H9 (cell line): ENCODE measurements at regions not wholly inside any gene's neighbourhood (a gene's known extent, or its start where the extent isn't known, plus 50 kb on each side); places are given as distances from the start of the nearest gene placed in this dataset.

ENCODE experiments used
- DNase-seq: peaks from one replicate; pipeline ENCODE4 v3.0.0-alpha.2; 2017
- H2AFZ ChIP-seq: one replicate; pipeline ENCODE4 v1.6.1; 2013; ENCODE audit warnings: mild to moderate bottlenecking, low read length, control low read depth, moderate library complexity
- H2AK5ac ChIP-seq: 2 replicates; pipeline ENCODE4 v1.6.1; 2013; ENCODE audit warnings: low read length, control low read depth, mixed read lengths; ENCODE audit not compliant: insufficient read length
- H2BK120ac ChIP-seq: one replicate; pipeline ENCODE4 v1.6.1; 2013; ENCODE audit warnings: low read depth, mild to moderate bottlenecking, low read length, control low read depth, inconsistent platforms; ENCODE audit not compliant: poor library complexity, severe bottlenecking
- H2BK12ac ChIP-seq: 2 replicates; pipeline ENCODE4 v1.6.1; 2013; ENCODE audit warnings: low read length, control low read depth, mixed read lengths, low read depth; ENCODE audit not compliant: insufficient read length
- H2BK15ac ChIP-seq: 2 replicates; pipeline ENCODE4 v1.6.1; 2013; ENCODE audit warnings: low read depth, low read length, control low read depth
- H2BK20ac ChIP-seq: one replicate; pipeline ENCODE4 v1.6.1; 2013; ENCODE audit warnings: low read depth, mild to moderate bottlenecking, low read length, control low read depth, inconsistent platforms; ENCODE audit not compliant: poor library complexity, severe bottlenecking
- H2BK5ac ChIP-seq: 2 replicates; pipeline ENCODE4 v1.6.1; 2013; ENCODE audit warnings: low read length, control low read depth, mixed read lengths; ENCODE audit not compliant: insufficient read length
- H3K14ac ChIP-seq: 2 replicates; pipeline ENCODE4 v1.6.1; 2013; ENCODE audit warnings: low read length, control low read depth; ENCODE audit not compliant: insufficient read depth
- H3K18ac ChIP-seq: 2 replicates; pipeline ENCODE4 v1.6.1; 2013; ENCODE audit warnings: low read depth, mild to moderate bottlenecking, mixed read lengths, low read length, control low read depth; ENCODE audit not compliant: insufficient read length
- H3K23ac ChIP-seq: 2 replicates; pipeline ENCODE4 v1.6.1; 2013; ENCODE audit warnings: low read length, control low read depth, mixed read lengths, low read depth; ENCODE audit not compliant: insufficient read length
- H3K23me2 ChIP-seq: 2 replicates; pipeline ENCODE4 v1.6.1; 2013; ENCODE audit warnings: low read depth, mild to moderate bottlenecking, mixed read lengths, low read length, control low read depth; ENCODE audit not compliant: insufficient read length, poor library complexity, severe bottlenecking
- H3K27ac ChIP-seq: 2 replicates; pipeline ENCODE4 v1.5.1; 2013; ENCODE audit warnings: low read length, control low read depth, mixed read lengths, low read depth; ENCODE audit not compliant: insufficient read length
- H3K27me3 ChIP-seq: 2 replicates; pipeline ENCODE4 v1.6.1; 2013; ENCODE audit warnings: low read length, control low read depth, inconsistent platforms; ENCODE audit not compliant: insufficient read depth
- H3K4ac ChIP-seq: 2 replicates; pipeline ENCODE4 v1.6.1; 2013; ENCODE audit warnings: low read depth, mild to moderate bottlenecking, control low read depth, inconsistent platforms, low read length, moderate library complexity
- H3K4me1 ChIP-seq: 2 replicates; pipeline ENCODE4 v1.6.1; 2013; ENCODE audit warnings: low read length, control low read depth, inconsistent platforms; ENCODE audit not compliant: insufficient read depth
- H3K4me2 ChIP-seq: 2 replicates; pipeline ENCODE4 v1.6.1; 2013; ENCODE audit warnings: low read length, control low read depth, mixed read lengths; ENCODE audit not compliant: insufficient read length, insufficient read depth
- H3K56ac ChIP-seq: 2 replicates; pipeline ENCODE4 v1.6.1; 2013; ENCODE audit warnings: low read depth, mild to moderate bottlenecking, mixed read lengths, low read length, control low read depth; ENCODE audit not compliant: insufficient read length
- H3K79me1 ChIP-seq: 2 replicates; pipeline ENCODE4 v1.6.1; 2013; ENCODE audit warnings: low read depth, mild to moderate bottlenecking, moderate library complexity, low read length, control low read depth, inconsistent platforms; ENCODE audit not compliant: insufficient read depth, poor library complexity, severe bottlenecking
- H3K79me2 ChIP-seq: 2 replicates; pipeline ENCODE4 v1.6.1; 2013; ENCODE audit warnings: low read length, control low read depth, inconsistent platforms; ENCODE audit not compliant: insufficient read depth
- H3K9ac ChIP-seq: 2 replicates; pipeline ENCODE4 v1.6.1; 2013; ENCODE audit warnings: low read length, control low read depth, mixed read lengths; ENCODE audit not compliant: insufficient read length; ENCODE audit errors: extremely low read depth
- H3K9me3 ChIP-seq: one replicate; pipeline ENCODE4 v1.6.1; 2013; ENCODE audit warnings: low read depth, low read length, inconsistent platforms; ENCODE audit not compliant: control insufficient read depth
- H3T11ph ChIP-seq: one replicate; pipeline ENCODE4 v1.6.1; 2013; ENCODE audit warnings: mild to moderate bottlenecking, low read length, control low read depth, inconsistent platforms
- H4K20me1 ChIP-seq: one replicate; pipeline ENCODE4 v1.6.1; 2013; ENCODE audit not compliant: control insufficient read depth, insufficient read length, insufficient read depth
- H4K5ac ChIP-seq: 2 replicates; pipeline ENCODE4 v1.6.1; 2013; ENCODE audit warnings: low read depth, mild to moderate bottlenecking, mixed read lengths, low read length, control low read depth; ENCODE audit not compliant: insufficient read length
- H4K8ac ChIP-seq: replicated peaks from 2 replicates; pipeline ENCODE4 v1.6.1; 2013; ENCODE audit warnings: low read length, control low read depth, mixed read lengths, low read depth; ENCODE audit not compliant: insufficient read length
- H4K91ac ChIP-seq: 2 replicates; pipeline ENCODE4 v1.6.1; 2013; ENCODE audit warnings: low read depth, mild to moderate bottlenecking, moderate library complexity, mixed read lengths, low read length, control low read depth; ENCODE audit not compliant: insufficient read length
- H3K27ac Mint-ChIP-seq, 3 experiments: 2 replicates in 2 of 3; 3 replicates in 1 of 3; pipeline ENCODE4 v1.8.0; 2020 to 2021; ENCODE audit warnings: mixed read lengths in 3 of 3, mild to moderate bottlenecking in 1 of 3, moderate library complexity in 1 of 3
- H3K27me3 Mint-ChIP-seq: 2 replicates; pipeline ENCODE4 v1.8.0; 2021; ENCODE audit warnings: low read depth, mild to moderate bottlenecking, moderate library complexity, mixed read lengths
- H3K36me3 Mint-ChIP-seq, 3 experiments: 2 replicates in 2 of 3; 3 replicates in 1 of 3; pipeline ENCODE4 v1.8.0; 2020 to 2021; ENCODE audit warnings: low read depth in 3 of 3, mixed read lengths in 3 of 3; ENCODE audit not compliant: insufficient read depth in 1 of 3
- H3K4me1 Mint-ChIP-seq, 2 experiments: 2 replicates each; pipeline ENCODE4 v1.8.0; 2020; ENCODE audit warnings: mixed read lengths in 2 of 2
- H3K4me3 Mint-ChIP-seq, 2 experiments: 2 replicates in 1 of 2; 3 replicates in 1 of 2; pipeline ENCODE4 v1.8.0; 2020 to 2021; ENCODE audit warnings: mild to moderate bottlenecking in 2 of 2, mixed read lengths in 2 of 2, moderate library complexity in 1 of 2
- H3K9me3 Mint-ChIP-seq, 2 experiments: 2 replicates in 1 of 2; 3 replicates in 1 of 2; pipeline ENCODE4 v1.8.0; 2020; ENCODE audit warnings: mild to moderate bottlenecking in 2 of 2, mixed read lengths in 2 of 2, moderate library complexity in 1 of 2
- CTCF ChIP-seq: fragments of 200-600 bp; sonication (generic); conservative IDR thresholded peaks from 3 replicates; pipeline ENCODE4 v1.8.0; 2021; ENCODE audit warnings: antibody characterized with exemption, mild to moderate bottlenecking
- WGBS: extraction: QIAGEN DNeasy Blood & Tissue Kit; methylation state at CpG from one replicate; pipeline ENCODE4 v1.1.7; 2013; ENCODE audit warnings: missing lambda C conversion rate, low lambda C conversion rate, mixed read lengths; ENCODE audit not compliant: insufficient read length; ENCODE audit errors: extremely low coverage; 5-methylcytosine and 5-hydroxymethylcytosine counted together

- DNase-seq = no peak
- Histone ChIP-seq H4K91ac (no peak overlapping the region), H2AFZ (peak overlapping the region; percentile 40), H2BK20ac (no peak overlapping the region), H3K18ac (no peak overlapping the region), H3K23me2 (no peaks in the 10 kb centered on the region), H2BK120ac (no peak overlapping the region), H3K9me3 (no peaks in the 10 kb centered on the region), H4K8ac (no peak overlapping the region), H3K27ac (no peak overlapping the region), H3K79me1 (no peaks in the 10 kb centered on the region), H3K79me2 (no peaks in the 10 kb centered on the region), H3K4ac (no peak overlapping the region), H2BK15ac (no peak overlapping the region), H4K5ac (no peak overlapping the region), H3K56ac (no peak overlapping the region), H3K9ac (no peak overlapping the region), H3K23ac (no peak overlapping the region), H4K20me1 (no peaks in the 10 kb centered on the region), H2BK5ac (no peak overlapping the region), H3K4me1 (no peaks in the 10 kb centered on the region; the same call in 1 of the 2 replicates), H2BK12ac (no peak overlapping the region), H3K4me2 (no peak overlapping the region), H2AK5ac (no peak overlapping the region), H3K27me3 (no peaks in the 10 kb centered on the region), H3K14ac (no peak overlapping the region), H3T11ph (no peak overlapping the region)
- Mint-ChIP-seq H3K4me1 (peaks cover 2 to 5% of the 10 kb centered on the region in 2 experiments; a peak in 3 of 4 replicates), H3K4me3 (no peak overlapping the region), H3K27ac (peak overlapping the region in 2 of 3 experiments; percentile 22 to 53; a peak in 1 of 7 replicates), H3K9me3 (no peaks in the 10 kb centered on the region), H3K27me3 (no peaks in the 10 kb centered on the region), H3K36me3 (no peaks in the 10 kb centered on the region; a peak in 1 of 7 replicates)
- 100% methylated on average over 1 of the region's 5 CpGs for WGBS
- no peak for TF ChIP-seq CTCF
Observed at GRCh38 chr5:89384391-89384790, 501.4 kb upstream of the MEF2C start.
